HFF-Myc (cell line): ENCODE measurements at regions not wholly inside any gene's neighbourhood (a gene's known extent, or its start where the extent isn't known, plus 50 kb on each side); places are given as distances from the start of the nearest gene placed in this dataset.

Experiments used
- DNase-seq: peaks from one replicate; pipeline ENCODE4 v3.0.0-alpha.2; 2011; ENCODE audit warnings: low read depth; ENCODE audit errors: extremely low read depth
- H3K4me3 ChIP-seq: replicated peaks from 2 replicates; pipeline ENCODE4 v1.5.1; 2011; ENCODE audit warnings: low read depth, mild to moderate bottlenecking, control low read depth, low read length
- CTCF ChIP-seq: IDR thresholded peaks from 2 replicates; pipeline ENCODE4 v1.5.1; 2012; ENCODE audit warnings: mild to moderate bottlenecking, low read depth, low read length, control low read depth; ENCODE audit errors: missing control alignments

GRCh38 chr18:59835605-59836379, 64.0 kb upstream of the PMAIP1 start:
- no peak for DNase-seq
- no peak for TF ChIP-seq CTCF
- H3K4me3 ChIP-seq, result no peak overlapping the region

GRCh38 chr18:59834267-59834666, 65.5 kb upstream of the PMAIP1 start:
- TF ChIP-seq CTCF, result no peak
- H3K4me3 ChIP-seq, result no peak overlapping the region
- no peak for DNase-seq

- no peak for DNase-seq
- TF ChIP-seq CTCF, result no peak
- no peak overlapping the region for H3K4me3 ChIP-seq
Measured at GRCh38 chr18:59833785-59834184, 66.0 kb upstream of the PMAIP1 start.

- DNase-seq, result peak; percentile 54
- TF ChIP-seq CTCF, result peak; percentile 79
- no peak overlapping the region for H3K4me3 ChIP-seq
Measured at GRCh38 chr18:59823596-59824195, 76.1 kb upstream of the PMAIP1 start.

GRCh38 chr18:59822612-59823550, 76.9 kb upstream of the PMAIP1 start:
- TF ChIP-seq CTCF, result no peak
- no peak overlapping the region for H3K4me3 ChIP-seq
- DNase-seq, result no peak

GRCh38 chr18:59821983-59822382, 77.8 kb upstream of the PMAIP1 start:
- no peak overlapping the region for H3K4me3 ChIP-seq
- TF ChIP-seq CTCF, result no peak
- no peak for DNase-seq
